AG09309 (cell line): ENCODE measurements at regions not wholly inside any gene's neighbourhood (a gene's known extent, or its start where the extent isn't known, plus 50 kb on each side); places are given as distances from the start of the nearest gene placed in this dataset.

Source experiments
- DNase-seq: peaks from one replicate; pipeline ENCODE4 v3.0.0-alpha.2; 2010; ENCODE audit warnings: low read depth
- H3K4me3 ChIP-seq: 2 replicates; pipeline ENCODE4 v1.5.1; 2011; ENCODE audit warnings: mild to moderate bottlenecking, low read depth, low read length, moderate library complexity; ENCODE audit not compliant: control insufficient read depth
- TF ChIP-seq, protein P1 (sequence below): IDR thresholded peaks from 2 replicates; pipeline ENCODE4 v1.5.1; 2011; ENCODE audit warnings: mild to moderate bottlenecking, low read depth, low read length, inconsistent platforms; ENCODE audit not compliant: insufficient read depth, control insufficient read depth; ENCODE audit errors: missing control alignments

DNA sequence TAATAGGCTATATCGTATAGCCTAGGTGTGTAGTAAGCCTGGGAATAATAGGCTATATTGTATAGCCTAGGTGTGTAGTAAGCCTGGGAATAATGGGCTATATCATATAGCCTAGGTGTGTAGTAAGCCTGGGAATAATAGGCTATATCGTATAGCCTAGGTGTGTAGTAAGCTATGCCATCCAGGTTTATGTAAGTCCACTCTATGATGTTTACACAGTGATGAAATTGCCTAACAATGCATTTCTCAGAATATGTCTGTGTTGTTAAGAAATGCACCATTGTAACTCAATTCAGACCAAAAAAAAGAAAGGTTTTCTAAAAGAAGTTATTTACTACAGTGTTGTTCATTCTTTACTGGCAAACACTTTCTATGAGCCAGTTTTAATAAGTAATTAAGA lies 1387.2 kb downstream of the STIM2 start:
- no peak overlapping the region for H3K4me3 ChIP-seq
- TF ChIP-seq, protein P1, sequence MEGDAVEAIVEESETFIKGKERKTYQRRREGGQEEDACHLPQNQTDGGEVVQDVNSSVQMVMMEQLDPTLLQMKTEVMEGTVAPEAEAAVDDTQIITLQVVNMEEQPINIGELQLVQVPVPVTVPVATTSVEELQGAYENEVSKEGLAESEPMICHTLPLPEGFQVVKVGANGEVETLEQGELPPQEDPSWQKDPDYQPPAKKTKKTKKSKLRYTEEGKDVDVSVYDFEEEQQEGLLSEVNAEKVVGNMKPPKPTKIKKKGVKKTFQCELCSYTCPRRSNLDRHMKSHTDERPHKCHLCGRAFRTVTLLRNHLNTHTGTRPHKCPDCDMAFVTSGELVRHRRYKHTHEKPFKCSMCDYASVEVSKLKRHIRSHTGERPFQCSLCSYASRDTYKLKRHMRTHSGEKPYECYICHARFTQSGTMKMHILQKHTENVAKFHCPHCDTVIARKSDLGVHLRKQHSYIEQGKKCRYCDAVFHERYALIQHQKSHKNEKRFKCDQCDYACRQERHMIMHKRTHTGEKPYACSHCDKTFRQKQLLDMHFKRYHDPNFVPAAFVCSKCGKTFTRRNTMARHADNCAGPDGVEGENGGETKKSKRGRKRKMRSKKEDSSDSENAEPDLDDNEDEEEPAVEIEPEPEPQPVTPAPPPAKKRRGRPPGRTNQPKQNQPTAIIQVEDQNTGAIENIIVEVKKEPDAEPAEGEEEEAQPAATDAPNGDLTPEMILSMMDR, result no peak
- DNase-seq, result no peak

DNA sequence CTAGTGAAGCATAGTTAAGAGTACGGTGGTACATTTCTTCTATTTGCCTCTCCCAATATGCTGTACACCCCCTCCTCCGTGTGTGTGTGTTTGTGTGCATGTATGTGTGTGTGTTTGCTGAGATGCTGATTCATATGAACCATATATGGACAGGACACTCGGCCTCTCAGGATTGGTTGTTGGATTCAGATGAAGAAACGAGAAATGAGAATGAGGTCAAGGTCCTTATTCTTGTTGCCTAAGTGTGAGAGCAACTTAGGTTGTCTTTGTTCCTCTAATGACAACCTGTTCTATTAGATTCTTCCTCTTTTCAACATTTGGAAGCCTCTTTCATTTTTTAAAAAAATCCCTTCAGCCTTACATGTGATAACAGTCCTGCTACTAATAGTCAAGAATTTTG lies 1387.6 kb downstream of the STIM2 start:
- no peak for DNase-seq
- no peak overlapping the region for H3K4me3 ChIP-seq
- TF ChIP-seq, protein P1, result no peak

DNA sequence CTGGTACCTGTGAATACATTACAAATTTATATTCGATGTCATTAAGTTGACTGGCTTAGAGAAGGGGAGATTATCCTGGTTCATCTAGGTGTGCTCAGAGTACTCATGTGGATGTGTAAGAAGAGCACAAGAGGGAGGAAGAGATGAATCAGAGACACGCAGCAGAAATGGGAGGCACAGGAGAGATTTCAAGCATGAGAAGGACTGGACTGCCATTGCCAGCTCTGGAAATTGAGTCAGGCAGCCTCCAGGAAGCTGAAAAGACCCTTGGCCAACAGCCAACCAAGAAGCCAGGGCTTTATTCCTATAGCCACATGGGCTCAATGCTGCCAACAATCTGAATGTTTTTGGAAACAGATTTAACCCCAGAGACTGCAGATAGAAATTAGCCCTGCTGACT lies 1390.0 kb downstream of the STIM2 start:
- TF ChIP-seq, protein P1, result no peak
- no peak overlapping the region for H3K4me3 ChIP-seq
- no peak for DNase-seq

DNA sequence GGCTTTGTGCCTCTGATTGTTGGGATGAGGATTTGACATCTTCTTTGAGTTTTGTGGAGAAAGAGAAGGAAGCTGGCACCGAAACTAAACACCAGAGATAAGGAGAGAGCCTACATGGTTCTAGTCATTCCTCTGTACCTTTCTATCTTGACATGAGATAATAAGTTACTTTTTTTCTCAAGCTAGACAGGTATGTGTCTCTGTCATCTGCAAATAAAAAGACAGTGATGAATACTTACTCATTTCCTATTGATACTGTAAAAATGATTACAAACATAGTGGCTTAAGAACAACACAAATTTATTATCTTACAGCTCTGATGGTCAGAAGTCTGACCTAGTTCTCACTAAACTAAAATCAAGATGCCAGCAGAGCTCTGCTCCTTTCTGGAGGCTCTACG lies 1391.2 kb downstream of the STIM2 start:
- DNase-seq, result no peak
- TF ChIP-seq, protein P1, result no peak

DNA sequence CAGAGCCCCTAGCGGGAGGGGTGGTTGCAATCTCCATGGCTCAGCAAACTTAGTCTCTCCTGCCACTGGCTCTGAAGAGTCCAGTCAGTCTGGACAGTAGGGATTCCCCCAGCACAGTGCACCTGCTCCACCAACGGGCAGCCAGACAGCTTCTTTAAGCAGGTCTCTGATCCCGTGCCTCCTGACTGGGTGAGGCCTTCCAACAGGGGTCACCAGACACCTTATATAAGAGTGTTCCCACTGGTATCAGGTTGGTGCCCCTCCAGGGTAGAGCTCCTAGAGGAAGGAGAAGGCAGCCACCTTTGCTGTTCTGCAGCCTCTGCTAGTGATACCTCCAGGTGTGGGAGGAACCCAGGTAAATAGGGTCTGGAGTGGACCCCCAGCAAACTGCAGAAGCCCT lies 1393.4 kb downstream of the STIM2 start:
- no peak for DNase-seq
- TF ChIP-seq, protein P1, result no peak
- H3K4me3 ChIP-seq, result no peak overlapping the region

More for the DNA sequence above, 1391.2 kb downstream of the STIM2 start:
- H3K4me3 ChIP-seq, result no peak overlapping the region

DNA sequence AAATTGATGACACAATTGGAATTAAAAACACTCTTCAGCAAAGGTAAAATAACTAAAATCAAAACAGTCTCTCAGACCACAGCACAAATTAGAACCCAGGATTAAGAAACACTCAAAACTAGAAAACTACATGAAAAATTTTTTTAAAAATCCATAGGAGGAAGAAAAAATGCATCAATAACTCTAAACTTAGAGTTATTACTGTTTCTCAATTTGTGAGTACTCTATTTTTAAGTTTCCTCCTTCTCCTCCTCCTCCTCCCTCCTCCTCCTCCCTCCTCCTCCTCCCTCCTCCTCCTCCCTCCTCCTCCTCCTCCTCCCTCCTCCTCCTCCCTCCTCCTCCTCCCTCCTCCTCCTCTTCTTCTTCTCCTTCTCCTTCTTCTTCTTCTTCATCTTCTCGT lies 1395.7 kb downstream of the STIM2 start:
- TF ChIP-seq, protein P1, result no peak
- no peak for DNase-seq
- H3K4me3 ChIP-seq, result no peak overlapping the region

DNA sequence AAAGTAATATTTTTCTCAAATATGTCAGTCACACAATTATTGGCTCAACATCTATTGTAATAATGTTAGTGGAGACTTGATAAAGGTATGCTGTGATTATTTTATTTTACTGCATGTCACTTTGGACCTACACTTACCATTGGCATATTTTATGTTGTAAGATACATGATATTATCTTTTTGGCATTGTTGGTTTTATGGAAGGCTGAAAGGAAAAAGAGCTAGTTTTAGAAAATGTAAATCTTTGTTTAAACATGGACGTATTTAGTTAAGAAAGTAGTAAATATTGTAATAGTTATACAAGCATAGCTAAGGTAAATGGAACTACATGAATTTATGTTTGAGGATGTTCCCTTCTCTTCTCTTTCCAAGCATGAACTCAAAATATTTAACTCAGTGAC lies 1399.3 kb downstream of the STIM2 start:
- TF ChIP-seq, protein P1, result no peak
- H3K4me3 ChIP-seq, result no peak overlapping the region
- DNase-seq, result no peak
